A673 (cell line): ENCODE measurements at regions not wholly inside any gene's neighbourhood (a gene's known extent, or its start where the extent isn't known, plus 50 kb on each side); places are given as distances from the start of the nearest gene placed in this dataset.

Source experiments
- BruUV-seq: library from RNA; stranded (reverse); fragments of 400-500 nt; replicated peaks from 2 replicates; lab custom pipeline; 2021; lab: Mats Ljungman, UMichigan
- CTCF ChIA-PET: fragments of 300-600 bp; sonication (Branson Sonifier 250); formaldehyde crosslinking; loops from one replicate; lab custom pipeline; 2022; ENCODE audit warnings: antibody characterized with exemption; lab: Charles Lee
- POLR2A ChIA-PET: fragments of 300-600 bp; sonication (Branson Sonifier 250); formaldehyde crosslinking; loops from one replicate; lab custom pipeline; 2022; ENCODE audit warnings: antibody characterized with exemption; ENCODE audit not compliant: low non-redundant PET; lab: Charles Lee
- DNase-seq: peaks from one replicate; pipeline ENCODE4 v3.0.0-alpha.2; 2015; ENCODE audit warnings: low spot score
- H3K27ac ChIP-seq: fragments of 200-600 bp; sonication (generic); 2 replicates; pipeline ENCODE4 v1.5.1; 2016; ENCODE audit warnings: mixed run types, low read depth, mild to moderate bottlenecking, mixed read lengths, antibody characterized with exemption, low read length; ENCODE audit not compliant: poor library complexity, severe bottlenecking
- H3K27me3 ChIP-seq: fragments of 200-600 bp; sonication (generic); replicated peaks from 2 replicates; pipeline ENCODE4 v1.6.1; 2017; ENCODE audit warnings: mixed run types, low read depth, mild to moderate bottlenecking, mixed read lengths, antibody characterized with exemption, low read length; ENCODE audit not compliant: insufficient read depth, poor library complexity
- H3K36me3 ChIP-seq: fragments of 200-600 bp; sonication (generic); 2 replicates; pipeline ENCODE4 v1.6.1; 2016; ENCODE audit warnings: mixed run types, mild to moderate bottlenecking, mixed read lengths, antibody characterized with exemption, low read length; ENCODE audit not compliant: insufficient read depth, poor library complexity, severe bottlenecking
- H3K4me1 ChIP-seq: fragments of 200-600 bp; sonication (generic); 2 replicates; pipeline ENCODE4 v1.6.1; 2017; ENCODE audit warnings: mixed run types, mild to moderate bottlenecking, mixed read lengths, antibody characterized with exemption, low read length; ENCODE audit not compliant: insufficient read depth, poor library complexity, severe bottlenecking
- H3K4me3 ChIP-seq: fragments of 200-600 bp; sonication (generic); 2 replicates; pipeline ENCODE4 v1.5.1; 2016; ENCODE audit warnings: low read depth, mixed run types, mild to moderate bottlenecking, mixed read lengths, low read length; ENCODE audit not compliant: poor library complexity, severe bottlenecking
- H3K9me3 ChIP-seq: fragments of 200-600 bp; sonication (generic); 2 replicates; pipeline ENCODE4 v1.6.1; 2016; ENCODE audit warnings: mixed run types, low read depth, mild to moderate bottlenecking, mixed read lengths, antibody characterized with exemption, low read length; ENCODE audit not compliant: poor library complexity, severe bottlenecking
- EZH2 ChIP-seq: fragments of 200-600 bp; sonication (generic); IDR thresholded peaks from 2 replicates; pipeline ENCODE4 v1.6.1; 2017; ENCODE audit warnings: borderline replicate concordance, low read depth, mild to moderate bottlenecking, mixed read lengths, antibody characterized with exemption, low read length; ENCODE audit not compliant: poor library complexity, severe bottlenecking
- intact Hi-C: fragments of 100-400 bp; cut with micrococcal nuclease; formaldehyde crosslinking; loops from one replicate; pipeline ENCODE4 v1.10.0; 2022; ENCODE audit not compliant: unreplicated experiment
- TF ChIP-seq, protein P1 (sequence below): fragments of 300-800, 200-600 bp; sonication (generic); conservative IDR thresholded peaks from 2 replicates; pipeline ENCODE4 v1.5.1; 2017; ENCODE audit warnings: low read depth, mild to moderate bottlenecking, antibody characterized with exemption, low read length, moderate library complexity, mixed read lengths

DNA sequence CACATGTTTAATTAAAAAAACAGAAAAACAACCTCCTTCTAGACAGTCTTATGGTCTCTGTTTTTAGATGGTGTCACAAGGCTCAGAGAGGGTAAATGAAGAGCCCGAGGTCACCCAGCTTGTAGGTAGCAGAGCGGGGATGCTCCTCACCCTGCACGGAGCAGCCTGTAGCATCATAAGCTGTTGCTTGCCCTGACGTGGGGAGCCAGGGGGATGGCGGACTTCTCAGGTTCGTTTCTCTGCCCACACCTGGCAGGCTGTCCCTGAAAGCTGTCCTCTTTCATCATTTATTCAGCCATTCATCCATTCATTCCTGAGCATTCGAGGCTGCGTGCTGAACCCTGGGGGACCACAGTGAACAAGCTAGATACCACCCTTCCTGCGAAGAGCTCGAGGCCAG, 75.7 kb upstream of the KSR1 start:
- intact Hi-C loops, result no loop called here
- no peak for DNase-seq
- POLR2A ChIA-PET, result interaction anchor here (0.5 to 0.8 kb wide), 2 partner anchors 84 to 86 kb away, joined by 3 to 7 read pairs; no protein-coding TSS in a partner anchor
- no peak for TF ChIP-seq EZH2
- TF ChIP-seq, protein P1, sequence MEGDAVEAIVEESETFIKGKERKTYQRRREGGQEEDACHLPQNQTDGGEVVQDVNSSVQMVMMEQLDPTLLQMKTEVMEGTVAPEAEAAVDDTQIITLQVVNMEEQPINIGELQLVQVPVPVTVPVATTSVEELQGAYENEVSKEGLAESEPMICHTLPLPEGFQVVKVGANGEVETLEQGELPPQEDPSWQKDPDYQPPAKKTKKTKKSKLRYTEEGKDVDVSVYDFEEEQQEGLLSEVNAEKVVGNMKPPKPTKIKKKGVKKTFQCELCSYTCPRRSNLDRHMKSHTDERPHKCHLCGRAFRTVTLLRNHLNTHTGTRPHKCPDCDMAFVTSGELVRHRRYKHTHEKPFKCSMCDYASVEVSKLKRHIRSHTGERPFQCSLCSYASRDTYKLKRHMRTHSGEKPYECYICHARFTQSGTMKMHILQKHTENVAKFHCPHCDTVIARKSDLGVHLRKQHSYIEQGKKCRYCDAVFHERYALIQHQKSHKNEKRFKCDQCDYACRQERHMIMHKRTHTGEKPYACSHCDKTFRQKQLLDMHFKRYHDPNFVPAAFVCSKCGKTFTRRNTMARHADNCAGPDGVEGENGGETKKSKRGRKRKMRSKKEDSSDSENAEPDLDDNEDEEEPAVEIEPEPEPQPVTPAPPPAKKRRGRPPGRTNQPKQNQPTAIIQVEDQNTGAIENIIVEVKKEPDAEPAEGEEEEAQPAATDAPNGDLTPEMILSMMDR, result no peak
- no peaks in the 10 kb centered on the region for H3K9me3 ChIP-seq
- H3K27ac ChIP-seq, result no peak overlapping the region
- no TSS peak for BruUV-seq
- H3K27me3 ChIP-seq, result no peaks in the 10 kb centered on the region
- peaks cover 14% of the 10 kb centered on the region for H3K4me1 ChIP-seq
- CTCF ChIA-PET, result no interaction called here
- H3K36me3 ChIP-seq, result no peaks in the 10 kb centered on the region
- no peak overlapping the region for H3K4me3 ChIP-seq

DNA sequence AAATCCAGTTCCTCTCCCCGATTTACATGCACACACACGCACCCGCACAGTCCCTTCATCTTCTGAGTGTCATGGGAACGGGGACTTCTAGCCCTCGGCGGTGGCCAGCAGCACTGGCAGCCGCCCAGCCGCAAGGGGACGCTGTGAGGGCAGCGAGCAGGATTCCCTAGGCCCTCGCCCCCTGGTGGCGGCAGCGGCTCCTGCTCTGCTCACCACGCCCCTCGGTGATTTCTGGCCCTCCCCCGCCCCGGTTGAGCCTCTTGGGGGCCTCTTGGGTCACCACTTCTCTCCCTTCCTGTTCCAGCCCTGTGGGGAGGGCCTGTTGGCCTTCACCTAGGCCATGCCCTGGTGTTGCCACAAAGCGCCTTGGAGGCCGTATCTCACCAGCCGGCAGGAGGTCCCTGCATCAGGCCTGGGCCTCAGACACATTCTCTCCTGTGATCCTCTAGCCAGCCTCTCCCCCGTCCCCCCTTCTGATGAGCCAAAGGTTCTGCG, 75.2 kb upstream of the KSR1 start:
- ChIA-PET POLR2A (no interaction called here), CTCF (no interaction called here)
- Histone ChIP-seq H3K4me3 (no peak overlapping the region), H3K27me3 (no peaks in the 10 kb centered on the region), H3K9me3 (no peaks in the 10 kb centered on the region), H3K4me1 (peaks cover 14% of the 10 kb centered on the region), H3K36me3 (no peaks in the 10 kb centered on the region), H3K27ac (no peak overlapping the region)
- peak; percentile 69 for DNase-seq
- TF ChIP-seq, protein P1, result peak; percentile 88
- no peak for TF ChIP-seq EZH2
- BruUV-seq, result no TSS peak
- intact Hi-C loops, result no loop called here

DNA sequence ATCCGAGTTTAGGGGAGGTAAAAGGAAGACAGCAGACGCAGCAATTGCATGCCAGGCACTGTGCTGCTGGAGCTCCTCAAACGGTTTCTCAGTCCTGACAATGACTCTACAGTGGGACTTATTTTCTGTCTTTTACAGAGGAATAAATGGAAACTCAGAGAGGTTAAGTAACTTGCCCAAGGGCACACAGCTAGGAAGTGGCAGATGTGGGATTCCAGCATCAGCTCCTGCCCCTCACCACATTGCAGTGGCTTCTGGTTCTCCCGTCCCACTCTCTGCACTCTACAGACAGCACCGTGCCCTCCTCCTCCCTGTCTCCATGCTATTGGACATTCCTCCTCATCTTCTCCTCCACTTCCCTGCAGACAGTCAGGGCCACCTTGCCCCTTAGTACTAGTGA, 74.2 kb upstream of the KSR1 start:
- H3K36me3 ChIP-seq, result no peaks in the 10 kb centered on the region
- H3K4me3 ChIP-seq, result no peak overlapping the region
- no TSS peak for BruUV-seq
- DNase-seq, result no peak
- H3K9me3 ChIP-seq, result no peaks in the 10 kb centered on the region
- H3K4me1 ChIP-seq, result peaks cover 14% of the 10 kb centered on the region
- ChIA-PET POLR2A (no interaction called here), CTCF (interaction anchor here (0.6 kb wide), 1 partner anchor 186 kb away, joined by 5 read pairs; no protein-coding TSS in a partner anchor)
- no peak for TF ChIP-seq EZH2
- TF ChIP-seq, protein P1, result no peak
- intact Hi-C loops, result no loop called here
- H3K27me3 ChIP-seq, result no peaks in the 10 kb centered on the region
- H3K27ac ChIP-seq, result no peak overlapping the region
